Stomach (tissue), 4 donors: ENCODE measurements at regions not wholly inside any gene's neighbourhood (a gene's known extent, or its start where the extent isn't known, plus 50 kb on each side); places are given as distances from the start of the nearest gene placed in this dataset.

Experiments
- CTCF ChIP-seq, 7 experiments: fragments of 450-650 bp in 4 of 7; fragments of 200-600 bp in 3 of 7; sonication (generic) in 3 of 7; IDR thresholded peaks; one replicate each; pipeline ENCODE4 v1.5.1; 2016 to 2019; ENCODE audit warnings: antibody characterized with exemption in 7 of 7, control low read depth in 2 of 7, mild to moderate bottlenecking in 1 of 7
- POLR2A ChIP-seq, 4 donors: fragments of 450-650 bp; IDR thresholded peaks; one replicate each; pipeline ENCODE4 v1.6.1; 2016; ENCODE audit warnings: antibody characterized with exemption in 4 of 4, control low read depth in 2 of 4, mild to moderate bottlenecking in 1 of 4, moderate library complexity in 1 of 4

GRCh38 chr1:14082331-14082730 lies 382.3 kb downstream of the PRDM2 start:
- TF ChIP-seq POLR2A (IDR thresholded peaks at IDR 0.05) (no peak), CTCF (IDR thresholded peaks at IDR 0.05) (no peak)
